ENCODE measurements at regions not wholly inside any gene's neighbourhood (a gene's known extent, or its start where the extent isn't known, plus 50 kb on each side); places are given as distances from the start of the nearest gene placed in this dataset.

DNA sequence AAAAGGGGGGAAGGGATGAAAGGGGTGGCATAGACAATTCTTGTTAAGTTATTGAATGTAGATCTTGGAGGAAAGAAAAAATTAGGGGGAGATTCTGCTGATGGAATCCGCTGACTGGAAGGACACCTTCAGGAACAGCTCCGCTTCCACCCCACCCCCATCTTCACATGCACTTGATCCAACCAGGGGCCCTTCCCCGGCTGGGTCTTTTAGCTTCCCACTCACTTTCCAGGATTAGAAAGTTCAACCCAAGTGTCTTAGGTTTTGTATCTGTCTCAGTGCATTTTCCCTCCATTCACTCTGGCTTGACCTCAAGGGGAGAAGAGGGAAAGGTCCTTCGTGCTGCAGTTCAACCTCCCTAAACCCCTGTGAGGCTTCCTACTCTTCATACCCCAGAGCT lies 141.4 kb downstream of the IRS2 start:
- no peak overlapping the region for H2AFZ ChIP-seq (replicated peaks; ENCODE audit: low read length, poor library complexity)
- H4K91ac ChIP-seq (ENCODE audit: insufficient read depth, low read depth, low read length), result no peak overlapping the region
- CTCF ChIA-PET, result no interaction called here
- no TSS peak for BruUV-seq (replicated peaks)
- no peaks in the 10 kb centered on the region for H3K79me1 ChIP-seq (ENCODE audit: low read depth in 1 of 2, low read length in 2 of 2)
- no peaks in the 10 kb centered on the region for H3K9me1 ChIP-seq (ENCODE audit: insufficient read depth, low read length)
- in situ Hi-C loops (cut with MboI; ENCODE audit: low sequenced_read_pairs), result no loop called here
- H3K9ac ChIP-seq (ENCODE audit: low read depth, low read length), result no peak overlapping the region
- H2AK9ac ChIP-seq (replicated peaks; ENCODE audit: low read depth, low read length, poor library complexity), result peak overlapping the region; percentile 5
- no peak overlapping the region for H4K5ac ChIP-seq (ENCODE audit: low read depth, low read length)
- H3K4me2 ChIP-seq (ENCODE audit: low read depth, low read length), result no peak overlapping the region
- TF ChIP-seq RAD21 (IDR thresholded peaks at IDR 0.05; ENCODE audit: low read length), result no peak
- no peak for TF ChIP-seq RCOR1 (IDR thresholded peaks at IDR 0.05; ENCODE audit: insufficient replicate concordance, low read length)
- TF ChIP-seq CHD1 (IDR thresholded peaks at IDR 0.05; ENCODE audit: low read depth, low read length), result no peak
- no peak for TF ChIP-seq BHLHE40 (IDR thresholded peaks at IDR 0.05; ENCODE audit: low read depth, low read length)
- TF ChIP-seq MXI1 (IDR thresholded peaks at IDR 0.05; ENCODE audit: borderline replicate concordance, low read depth, low read length), result no peak
- no peak for TF ChIP-seq MAFK (IDR thresholded peaks at IDR 0.05; ENCODE audit: low read depth, low read length)
- TF ChIP-seq, protein P1, sequence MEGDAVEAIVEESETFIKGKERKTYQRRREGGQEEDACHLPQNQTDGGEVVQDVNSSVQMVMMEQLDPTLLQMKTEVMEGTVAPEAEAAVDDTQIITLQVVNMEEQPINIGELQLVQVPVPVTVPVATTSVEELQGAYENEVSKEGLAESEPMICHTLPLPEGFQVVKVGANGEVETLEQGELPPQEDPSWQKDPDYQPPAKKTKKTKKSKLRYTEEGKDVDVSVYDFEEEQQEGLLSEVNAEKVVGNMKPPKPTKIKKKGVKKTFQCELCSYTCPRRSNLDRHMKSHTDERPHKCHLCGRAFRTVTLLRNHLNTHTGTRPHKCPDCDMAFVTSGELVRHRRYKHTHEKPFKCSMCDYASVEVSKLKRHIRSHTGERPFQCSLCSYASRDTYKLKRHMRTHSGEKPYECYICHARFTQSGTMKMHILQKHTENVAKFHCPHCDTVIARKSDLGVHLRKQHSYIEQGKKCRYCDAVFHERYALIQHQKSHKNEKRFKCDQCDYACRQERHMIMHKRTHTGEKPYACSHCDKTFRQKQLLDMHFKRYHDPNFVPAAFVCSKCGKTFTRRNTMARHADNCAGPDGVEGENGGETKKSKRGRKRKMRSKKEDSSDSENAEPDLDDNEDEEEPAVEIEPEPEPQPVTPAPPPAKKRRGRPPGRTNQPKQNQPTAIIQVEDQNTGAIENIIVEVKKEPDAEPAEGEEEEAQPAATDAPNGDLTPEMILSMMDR (conservative IDR thresholded peaks at IDR 0.05; ENCODE audit: low read depth, low read length), result no peak
- TF ChIP-seq, protein P2, sequence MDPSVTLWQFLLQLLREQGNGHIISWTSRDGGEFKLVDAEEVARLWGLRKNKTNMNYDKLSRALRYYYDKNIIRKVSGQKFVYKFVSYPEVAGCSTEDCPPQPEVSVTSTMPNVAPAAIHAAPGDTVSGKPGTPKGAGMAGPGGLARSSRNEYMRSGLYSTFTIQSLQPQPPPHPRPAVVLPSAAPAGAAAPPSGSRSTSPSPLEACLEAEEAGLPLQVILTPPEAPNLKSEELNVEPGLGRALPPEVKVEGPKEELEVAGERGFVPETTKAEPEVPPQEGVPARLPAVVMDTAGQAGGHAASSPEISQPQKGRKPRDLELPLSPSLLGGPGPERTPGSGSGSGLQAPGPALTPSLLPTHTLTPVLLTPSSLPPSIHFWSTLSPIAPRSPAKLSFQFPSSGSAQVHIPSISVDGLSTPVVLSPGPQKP (IDR thresholded peaks at IDR 0.05; ENCODE audit: borderline replicate concordance, low read depth, low read length), result no peak
- no peak for TF ChIP-seq NFE2L2 (IDR thresholded peaks at IDR 0.05; ENCODE audit: low read depth, low read length)
- no peak for TF ChIP-seq CEBPB (IDR thresholded peaks at IDR 0.05; ENCODE audit: low read depth, low read length)
- TF ChIP-seq FOS (IDR thresholded peaks at IDR 0.05; ENCODE audit: low read depth, low read length), result no peak
- TF ChIP-seq SMC3 (IDR thresholded peaks at IDR 0.05; ENCODE audit: low read depth, low read length), result no peak
- no peak for TF ChIP-seq POLR2A (IDR thresholded peaks at IDR 0.05; ENCODE audit: low read depth, low read length)
- TF ChIP-seq MAZ (IDR thresholded peaks at IDR 0.05; ENCODE audit: borderline replicate concordance, low read depth, low read length), result no peak
- no peak for TF ChIP-seq RFX5 (IDR thresholded peaks at IDR 0.05; ENCODE audit: low read depth, low read length)
- no peak overlapping the region for H3K14ac ChIP-seq (replicated peaks; ENCODE audit: low read depth, low read length)
- H3K18ac ChIP-seq (ENCODE audit: low read depth, low read length), result no peak overlapping the region
- H2BK5ac ChIP-seq (ENCODE audit: low read depth, low read length, poor library complexity, severe bottlenecking), result no peak overlapping the region
- ATAC-seq (ENCODE audit: low read depth) (no peak), DNase-seq (no peak)
- H3K27ac ChIP-seq (ENCODE audit: insufficient read depth, low read length), result no peak overlapping the region
- no peak overlapping the region for H3K23ac ChIP-seq (ENCODE audit: low read depth, low read length)
- POLR2A ChIA-PET (ENCODE audit: unreplicated experiment), result no interaction called here
- no peak overlapping the region for H2BK20ac ChIP-seq (ENCODE audit: low read depth, low read length)
- no peak overlapping the region for H2AK5ac ChIP-seq (ENCODE audit: low read depth, low read length)
- no peaks in the 10 kb centered on the region for H3K4me1 ChIP-seq (ENCODE audit: control insufficient read depth, insufficient read depth, low read length)
- no peak overlapping the region for H2BK120ac ChIP-seq (ENCODE audit: low read depth, low read length)
- H3K36me3 ChIP-seq (ENCODE audit: control insufficient read depth, insufficient read depth, low read length), result no peaks in the 10 kb centered on the region
- H4K8ac ChIP-seq (ENCODE audit: low read depth in 2 of 2, low read length in 2 of 2), result no peak overlapping the region
- H3K27me3 ChIP-seq (ENCODE audit: control insufficient read depth, insufficient read depth, low read length), result no peaks in the 10 kb centered on the region
- intact Hi-C loops (cut with micrococcal nuclease), result no loop called here
- H3K56ac ChIP-seq (ENCODE audit: extremely low read depth, insufficient read depth, low read length), result no peak overlapping the region
- peaks cover 13% of the 10 kb centered on the region for H3K9me3 ChIP-seq (ENCODE audit: control insufficient read depth, insufficient read depth, low read length)
- H4K20me1 ChIP-seq (ENCODE audit: insufficient read depth, low read length), result no peaks in the 10 kb centered on the region
- dilution Hi-C loops (cut with HindIII; ENCODE audit: low sequenced_read_pairs, unreplicated experiment), result no loop called here
- no peak overlapping the region for H3K4me3 ChIP-seq (ENCODE audit: insufficient read depth, low read depth, low read length)
- no peak overlapping the region for H2BK15ac ChIP-seq (ENCODE audit: low read depth, low read length)
- no CpG with 5 or more reads among the region's 4 CpGs for WGBS, 2 experiments (ENCODE audit: extremely low coverage in 2 of 2, insufficient read length in 1 of 2)
- H3K4ac ChIP-seq (ENCODE audit: low read depth, low read length), result no peak overlapping the region

Measured in IMR-90 (cell line).